HepG2 (cell line): ENCODE measurements at regions not wholly inside any gene's neighbourhood (a gene's known extent, or its start where the extent isn't known, plus 50 kb on each side); places are given as distances from the start of the nearest gene placed in this dataset.
A peak's percentile ranks its signal among the peaks of the same experiment; 100 is the strongest.

ENCODE experiments used
- ATAC-seq: fragments of 200-7000 bp; cut with Tn5 transposase; 3 replicates; pipeline ENCODE4 v1.9.1; 2020; ENCODE audit warnings: mild to moderate bottlenecking, moderate library complexity
- BruUV-seq: library from RNA; stranded (reverse); fragments of 400-500 nt; replicated peaks from 2 replicates; lab custom pipeline; 2021; lab: Mats Ljungman, UMichigan
- CTCF ChIA-PET: fragments of 300-600 bp; formaldehyde crosslinking; extraction: SDS; loops from one replicate; lab custom pipeline; 2021; ENCODE audit warnings: low total read pairs, inconsistent platforms, low intra/inter-chr PET ratio; lab: Yijun Ruan, JAX
- POLR2A ChIA-PET: fragments of 350-600 bp; sonication (Branson Sonifier 250); formaldehyde crosslinking; loops from one replicate; lab custom pipeline; 2020; ENCODE audit warnings: antibody characterized with exemption, inconsistent platforms; lab: Yijun Ruan, JAX
- DNase-seq: peaks from one replicate; pipeline ENCODE4 v3.0.0-alpha.2; 2015; ENCODE audit warnings: low spot score
- FAIRE-seq: peaks from 3 replicates; lab custom pipeline; 2011; peaks lifted over from hg19 to GRCh38; lab: Jason Lieb, UNC
- H2AFZ ChIP-seq: one replicate; pipeline ENCODE4 v1.6.1; 2011; ENCODE audit warnings: low read length, inconsistent platforms
- H3K27ac ChIP-seq: fragments of 300-600 bp; 3 replicates; pipeline ENCODE4 v1.8.0; 2011; ENCODE audit warnings: mixed run types, mild to moderate bottlenecking, mixed read lengths, low read length, inconsistent platforms; ENCODE audit not compliant: insufficient read depth; ENCODE audit errors: extremely low read length
- H3K27me3 ChIP-seq, 2 experiments: fragments of 200-600 bp in 1 of 2; 2 replicates in 1 of 2; 3 replicates in 1 of 2; pipeline versions ENCODE4 v1.6.0 to v1.8.0; 2011; ENCODE audit warnings: low read length in 2 of 2, mild to moderate bottlenecking in 2 of 2, moderate library complexity in 2 of 2, inconsistent platforms in 1 of 2; ENCODE audit not compliant: insufficient read depth in 2 of 2, control insufficient read depth in 1 of 2
- H3K36me3 ChIP-seq, 2 experiments: fragments of 200-600 bp in 1 of 2; replicated peaks in 1 of 2; 2 replicates in 1 of 2; 3 replicates in 1 of 2; pipeline versions ENCODE4 v1.5.1 to v1.8.0; 2011; ENCODE audit warnings: low read length in 2 of 2, inconsistent platforms in 1 of 2; ENCODE audit not compliant: insufficient read depth in 2 of 2, control insufficient read depth in 1 of 2
- H3K4me1 ChIP-seq: 2 replicates; pipeline ENCODE4 v1.5.1; 2012; ENCODE audit warnings: low read length, inconsistent platforms; ENCODE audit not compliant: insufficient read depth
- H3K4me2 ChIP-seq: 2 replicates; pipeline ENCODE4 v1.6.0; 2011; ENCODE audit warnings: low read depth, low read length, inconsistent platforms
- H3K4me3 ChIP-seq, 3 experiments: fragments of 200-600 bp in 1 of 3; sonication (generic), shearing (Covaris generic) in 1 of 3; replicated peaks in 1 of 3; 2 replicates each; pipeline ENCODE4 v1.5.1; 2011 to 2016; ENCODE audit warnings: low read length in 3 of 3, inconsistent platforms in 2 of 3, low read depth in 2 of 3, mild to moderate bottlenecking in 2 of 3, control low read depth in 1 of 3, mixed read lengths in 1 of 3; ENCODE audit not compliant: insufficient read depth in 1 of 3
- H3K79me2 ChIP-seq: one replicate; pipeline ENCODE4 v1.6.1; 2011; ENCODE audit warnings: low read length, inconsistent platforms; ENCODE audit not compliant: insufficient read depth
- H3K9ac ChIP-seq: 2 replicates; pipeline ENCODE4 v1.6.0; 2011; ENCODE audit warnings: mild to moderate bottlenecking, low read depth, low read length, inconsistent platforms; ENCODE audit not compliant: insufficient read depth
- H3K9me3 ChIP-seq: 2 replicates; pipeline ENCODE4 v1.5.1; 2012; ENCODE audit warnings: mild to moderate bottlenecking, low read length
- H4K20me1 ChIP-seq: 2 replicates; pipeline ENCODE4 v1.6.0; 2011; ENCODE audit warnings: inconsistent platforms, mild to moderate bottlenecking, low read length, moderate library complexity; ENCODE audit not compliant: insufficient read depth
- ATF7 ChIP-seq, 2 experiments: fragments of 450-650 bp in 1 of 2; sonication (generic) in 1 of 2; formaldehyde crosslinking in 1 of 2; IDR thresholded peaks; 2 replicates each; pipeline versions ENCODE4 v1.4.0 to v1.6.1; 2016 to 2020; ENCODE audit warnings: antibody characterized with exemption in 1 of 2, mild to moderate bottlenecking in 1 of 2, missing genetic modification reagents in 1 of 2
- CREB1 ChIP-seq, 2 experiments: fragments of 450-650 bp in 1 of 2; IDR thresholded peaks; 2 replicates each; pipeline ENCODE4 v1.6.1; 2016 to 2017; ENCODE audit warnings: control low read depth in 1 of 2, mild to moderate bottlenecking in 1 of 2, missing compliant biosample characterization in 1 of 2, missing genetic modification characterization in 1 of 2
- MZF1 ChIP-seq: sonication (generic); formaldehyde crosslinking; IDR thresholded peaks from 2 replicates; pipeline ENCODE4 v1.8.1; 2023; ENCODE audit warnings: mild to moderate bottlenecking, missing genetic modification reagents, borderline replicate concordance
- NFE2L2 ChIP-seq: fragments of 150-350 bp; IDR thresholded peaks from 2 replicates; pipeline ENCODE4 v1.6.1; 2014; ENCODE audit warnings: low read length
- NR1H2 ChIP-seq: sonication (generic); formaldehyde crosslinking; IDR thresholded peaks from 2 replicates; pipeline ENCODE4 v1.8.1; 2022; ENCODE audit warnings: low read depth, missing genetic modification reagents, borderline replicate concordance
- ZBTB1 ChIP-seq: sonication (generic); formaldehyde crosslinking; IDR thresholded peaks from 2 replicates; pipeline ENCODE4 v1.4.0; 2020; ENCODE audit warnings: missing genetic modification reagents, borderline replicate concordance
- ZNF451 ChIP-seq: sonication (generic); formaldehyde crosslinking; IDR thresholded peaks from 2 replicates; pipeline ENCODE4 v1.5.0; 2020; ENCODE audit warnings: mild to moderate bottlenecking, missing genetic modification reagents
- WGBS: methylation state at CpG from one replicate; pipeline ENCODE4 v1.1.6; 2017; ENCODE audit warnings: low lambda C conversion rate; 5-methylcytosine and 5-hydroxymethylcytosine counted together
- in situ Hi-C: cut with HindIII; loops from 2 replicates; pipeline ENCODE4 v1.10.0; 2017; ENCODE audit warnings: low pct_unique_long_range_greater_than_20kb; ENCODE audit not compliant: extremely low pct_ligation_motif_present
- intact Hi-C: fragments of 100-400 bp; cut with micrococcal nuclease; formaldehyde crosslinking; loops from one replicate; pipeline ENCODE4 v1.10.0; 2022; ENCODE audit not compliant: unreplicated experiment

GRCh38 chr6:134778431-134778830 is 171.5 kb downstream of the ALDH8A1 start:
- intact Hi-C loops (no loop called here), in situ Hi-C loops (no loop called here)
- no peak overlapping the region for H3K4me2 ChIP-seq
- no peak for DNase-seq
- peak; percentile 99 for TF ChIP-seq ATF7 (IDR thresholded peaks at IDR 0.05)
- no peak for TF ChIP-seq ATF7 (CRISPR knock-in tag; IDR thresholded peaks at IDR 0.05)
- no peak for TF ChIP-seq NR1H2 (CRISPR knock-in tag)
- no peak for TF ChIP-seq ZBTB1
- TF ChIP-seq MZF1 (CRISPR knock-in tag), result no peak
- TF ChIP-seq CREB1 (IDR thresholded peaks at IDR 0.05), result peak; percentile 94
- TF ChIP-seq CREB1 (CRISPR knock-in tag; IDR thresholded peaks at IDR 0.05), result no peak
- TF ChIP-seq, all 625 proteins: peak for 2
- ChIA-PET POLR2A (no interaction called here), CTCF (no interaction called here)
- no peaks in the 10 kb centered on the region for H3K36me3 ChIP-seq
- no peaks in the 10 kb centered on the region for H3K27me3 ChIP-seq
- H3K4me1 ChIP-seq, result no peaks in the 10 kb centered on the region
- H3K9ac ChIP-seq, result no peak overlapping the region
- no TSS peak for BruUV-seq
- no peaks in the 10 kb centered on the region for H3K79me2 ChIP-seq
- WGBS, result 44% methylated on average over 2 of the region's 2 CpGs
- no peaks in the 10 kb centered on the region for H4K20me1 ChIP-seq
- H2AFZ ChIP-seq, result no peak overlapping the region
- H3K27ac ChIP-seq, result no peak overlapping the region
- no peak for ATAC-seq
- no peak overlapping the region for H3K4me3 ChIP-seq
- H3K9me3 ChIP-seq, result peaks cover 11% of the 10 kb centered on the region; the same call in 1 of the 2 replicates
- no peak for FAIRE-seq

- no peaks in the 10 kb centered on the region for H3K27me3 ChIP-seq
- no peaks in the 10 kb centered on the region for H3K79me2 ChIP-seq
- no peak overlapping the region for H3K4me3 ChIP-seq
- no peaks in the 10 kb centered on the region for H3K36me3 ChIP-seq
- FAIRE-seq (no peak), DNase-seq (no peak), ATAC-seq (no peak)
- peak; percentile 67 for TF ChIP-seq NFE2L2
- no peak for TF ChIP-seq ZNF451 (CRISPR knock-in tag)
- in situ Hi-C loops (no loop called here), intact Hi-C loops (no loop called here)
- H3K4me1 ChIP-seq, result no peaks in the 10 kb centered on the region
- no peak overlapping the region for H2AFZ ChIP-seq
- H3K9ac ChIP-seq, result no peak overlapping the region
- no peaks in the 10 kb centered on the region for H4K20me1 ChIP-seq
- H3K27ac ChIP-seq, result no peak overlapping the region
- ChIA-PET POLR2A (no interaction called here), CTCF (no interaction called here)
- no peak overlapping the region for H3K4me2 ChIP-seq
- 0% methylated on average over 1 of the region's 1 CpG for WGBS
- no TSS peak for BruUV-seq
- H3K9me3 ChIP-seq, result peaks cover 4% of the 10 kb centered on the region; the same call in 1 of the 2 replicates
Measured at GRCh38 chr6:134774201-134774638, 175.7 kb downstream of the ALDH8A1 start.
